HepG2 (cell line): ENCODE measurements at regions not wholly inside any gene's neighbourhood (a gene's known extent, or its start where the extent isn't known, plus 50 kb on each side); places are given as distances from the start of the nearest gene placed in this dataset.

Experiments
- ARNT ChIP-seq: fragments of 450-650 bp; IDR thresholded peaks from 2 replicates; pipeline ENCODE4 v1.6.1; 2017
- CBX5 ChIP-seq: sonication (generic); formaldehyde crosslinking; IDR thresholded peaks from 2 replicates; pipeline ENCODE4 v1.4.0; 2020; ENCODE audit warnings: missing genetic modification reagents, borderline replicate concordance
- CTCF ChIP-seq: sonication (generic); formaldehyde crosslinking; IDR thresholded peaks from 2 replicates; pipeline ENCODE4 v1.5.0; 2020; ENCODE audit warnings: mild to moderate bottlenecking, missing genetic modification reagents, moderate library complexity
- ESRRA ChIP-seq: sonication (generic); formaldehyde crosslinking; IDR thresholded peaks from 2 replicates; pipeline ENCODE4 v1.5.1; 2020; ENCODE audit warnings: mild to moderate bottlenecking, low read depth, missing genetic modification reagents
- FOXA1 ChIP-seq, 2 experiments: fragments of 450-650 bp in 1 of 2; sonication (generic) in 1 of 2; formaldehyde crosslinking in 1 of 2; IDR thresholded peaks; 2 replicates each; pipeline versions ENCODE4 v1.4.0 to v1.6.1; 2016 to 2020; ENCODE audit warnings: missing genetic modification reagents in 1 of 2
- HNF4G ChIP-seq, 2 experiments: sonication (generic) in 1 of 2; formaldehyde crosslinking in 1 of 2; IDR thresholded peaks; 2 replicates each; pipeline versions ENCODE4 v1.4.0 to v1.6.1; 2011 to 2020; ENCODE audit warnings: borderline replicate concordance in 2 of 2, low read depth in 2 of 2, mild to moderate bottlenecking in 2 of 2, low read length in 1 of 2, missing genetic modification reagents in 1 of 2, moderate library complexity in 1 of 2
- MXD4 ChIP-seq: IDR thresholded peaks from 2 replicates; pipeline ENCODE4 v1.6.1; 2016; ENCODE audit warnings: mild to moderate bottlenecking, missing biosample characterization, missing genetic modification reagents
- POLR2A ChIP-seq, 2 experiments: IDR thresholded peaks; 2 replicates each; pipeline ENCODE4 v1.6.1; 2011; ENCODE audit warnings: low read depth in 2 of 2, low read length in 2 of 2, mild to moderate bottlenecking in 1 of 2, moderate library complexity in 1 of 2; ENCODE audit not compliant: insufficient read depth in 1 of 2
- POLR2AphosphoS5 ChIP-seq: IDR thresholded peaks from 2 replicates; pipeline ENCODE4 v1.6.1; 2012; ENCODE audit warnings: low read depth, low read length
- SATB2 ChIP-seq: sonication (generic); formaldehyde crosslinking; IDR thresholded peaks from 2 replicates; pipeline ENCODE4 v1.5.0; 2020; ENCODE audit warnings: missing genetic modification reagents
- TAF15 ChIP-seq: fragments of 200-400 bp; formaldehyde crosslinking; IDR thresholded peaks from one replicate; pipeline ENCODE4 v1.6.1; 2018; ENCODE audit warnings: mild to moderate bottlenecking, low read depth, low read length; ENCODE audit not compliant: poor library complexity, severe bottlenecking
- TP53 ChIP-seq: sonication (generic); formaldehyde crosslinking; conservative IDR thresholded peaks from 2 replicates; pipeline ENCODE4 v1.4.0; 2020; ENCODE audit warnings: missing genetic modification reagents
- ZNF281 ChIP-seq: sonication (generic); formaldehyde crosslinking; IDR thresholded peaks from 2 replicates; pipeline ENCODE4 v1.4.0; 2020; ENCODE audit warnings: missing genetic modification reagents, borderline replicate concordance

GRCh38 chr4:134465417-134465816 is 263.8 kb upstream of the PABPC4L start:
- TF ChIP-seq POLR2A (IDR thresholded peaks at IDR 0.05; ENCODE audit: insufficient read depth in 1 of 2, low read depth in 2 of 2, low read length in 2 of 2): no peak
- TF ChIP-seq CTCF (CRISPR knock-in tag): no peak
- TF ChIP-seq FOXA1 (IDR thresholded peaks at IDR 0.05): no peak
- TF ChIP-seq FOXA1 (CRISPR knock-in tag; IDR thresholded peaks at IDR 0.05): no peak
- no peak for TF ChIP-seq POLR2AphosphoS5
- TF ChIP-seq HNF4G (IDR thresholded peaks at IDR 0.05; ENCODE audit: borderline replicate concordance, low read depth, low read length): no peak
- TF ChIP-seq HNF4G (CRISPR knock-in tag; IDR thresholded peaks at IDR 0.05; ENCODE audit: borderline replicate concordance, low read depth): no peak
- no peak for TF ChIP-seq SATB2 (CRISPR knock-in tag)
- TF ChIP-seq ARNT: no peak
- TF ChIP-seq TP53 (CRISPR knock-in tag): no peak
- TF ChIP-seq TAF15: no peak
- TF ChIP-seq MXD4 (CRISPR knock-in tag): no peak
- no peak for TF ChIP-seq ESRRA
- no peak for TF ChIP-seq CBX5 (CRISPR knock-in tag)
- no peak for TF ChIP-seq ZNF281 (CRISPR knock-in tag)
